Astrocyte (in vitro differentiated cells and primary cell): ENCODE measurements at regions not wholly inside any gene's neighbourhood (a gene's known extent, or its start where the extent isn't known, plus 50 kb on each side); places are given as distances from the start of the nearest gene placed in this dataset.

Source experiments
- CTCF ChIP-seq: IDR thresholded peaks from 2 replicates; pipeline ENCODE4 v1.5.1; 2011; ENCODE audit warnings: low read depth, mild to moderate bottlenecking, inconsistent platforms, low read length, moderate library complexity; ENCODE audit not compliant: insufficient read depth
- EZH2 ChIP-seq: IDR thresholded peaks from 2 replicates; pipeline ENCODE4 v1.6.1; 2012; ENCODE audit warnings: mild to moderate bottlenecking, low read length, inconsistent platforms; ENCODE audit not compliant: insufficient read depth

- TF ChIP-seq CTCF (no peak), EZH2 (no peak)
Measured at GRCh38 chr18:35835833-35836232, 136.6 kb upstream of the RMP24 start.
